Esophagus squamous epithelium (tissue), 5 donors: ENCODE measurements at regions not wholly inside any gene's neighbourhood (a gene's known extent, or its start where the extent isn't known, plus 50 kb on each side); places are given as distances from the start of the nearest gene placed in this dataset.

Experiments used
- DNase-seq: peaks from one replicate; lab custom pipeline; 2025; lab: John Stamatoyannopoulos, UW
- H3K27ac ChIP-seq, 4 donors: fragments of 200-600 bp; sonication (generic); one replicate each; pipeline ENCODE4 v1.5.1; 2016 to 2019; ENCODE audit warnings: mild to moderate bottlenecking in 1 of 4
- H3K27me3 ChIP-seq, 4 donors: fragments of 200-600 bp; sonication (generic); 1 replicate in 3 of 4; 2 replicates in 1 of 4; pipeline versions ENCODE4 v1.5.1 to v1.6.0; 2017 to 2021; ENCODE audit warnings: antibody characterized with exemption in 1 of 4
- H3K36me3 ChIP-seq, 3 donors: fragments of 200-600 bp; sonication (generic); one replicate each; pipeline ENCODE4 v1.5.1; 2016 to 2019
- H3K4me1 ChIP-seq, 3 donors: fragments of 200-600 bp; sonication (generic); one replicate each; pipeline ENCODE4 v1.5.1; 2017 to 2019
- H3K4me3 ChIP-seq, 4 donors: fragments of 200-600 bp; sonication (generic); 1 replicate in 3 of 4; 2 replicates in 1 of 4; pipeline ENCODE4 v1.5.1; 2016 to 2019; ENCODE audit warnings: mild to moderate bottlenecking in 2 of 4, moderate library complexity in 1 of 4
- H3K9me3 ChIP-seq, 3 donors: fragments of 200-600 bp; sonication (generic); one replicate each; pipeline ENCODE4 v1.5.1; 2016 to 2019
- POLR2A ChIP-seq, 4 donors: fragments of 450-650 bp; IDR thresholded peaks; one replicate each; pipeline ENCODE4 v1.6.1; 2017; ENCODE audit warnings: antibody characterized with exemption in 4 of 4, mild to moderate bottlenecking in 4 of 4, moderate library complexity in 3 of 4
- WGBS, 2 donors: methylation state at CpG; one replicate each; pipeline ENCODE4 v1.1.5; 2018; 5-methylcytosine and 5-hydroxymethylcytosine counted together
- intact Hi-C: fragments of 100-400 bp; cut with DNase I; formaldehyde crosslinking; loops from one replicate; pipeline ENCODE4 v1.15.0; 2022
- TF ChIP-seq, protein P1 (sequence below), 6 experiments: fragments of 450-650 bp in 4 of 6; fragments of 200-600 bp in 2 of 6; sonication (generic) in 2 of 6; IDR thresholded peaks; one replicate each; pipeline ENCODE4 v1.5.1; 2016 to 2019; ENCODE audit warnings: antibody characterized with exemption in 6 of 6, mild to moderate bottlenecking in 4 of 6, moderate library complexity in 4 of 6
- donor health status: DM: yes; HTN: yes; CAD: no.

DNA sequence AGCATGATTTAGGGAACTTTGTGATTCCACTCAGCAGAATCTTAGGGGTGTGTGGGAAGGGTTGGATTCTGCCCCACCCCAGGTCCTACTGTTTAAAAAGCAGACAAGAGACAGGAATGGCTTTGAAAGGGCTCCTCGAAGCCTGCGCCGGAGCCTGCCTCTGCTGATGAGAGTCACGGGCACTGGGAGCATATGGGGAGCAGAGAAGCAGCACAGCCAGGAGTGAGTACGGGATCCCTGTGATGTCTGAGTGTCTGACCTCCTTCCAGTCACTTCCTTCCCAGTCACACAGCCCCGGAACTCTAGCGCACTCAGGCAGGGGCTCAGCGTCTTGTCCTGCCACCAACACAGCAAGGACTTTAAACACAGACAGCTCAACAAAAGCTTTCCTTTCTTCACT is 514.9 kb upstream of the DPP6 start:
- no peak for DNase-seq
- TF ChIP-seq POLR2A (IDR thresholded peaks at IDR 0.05): no peak
- TF ChIP-seq, protein P1, sequence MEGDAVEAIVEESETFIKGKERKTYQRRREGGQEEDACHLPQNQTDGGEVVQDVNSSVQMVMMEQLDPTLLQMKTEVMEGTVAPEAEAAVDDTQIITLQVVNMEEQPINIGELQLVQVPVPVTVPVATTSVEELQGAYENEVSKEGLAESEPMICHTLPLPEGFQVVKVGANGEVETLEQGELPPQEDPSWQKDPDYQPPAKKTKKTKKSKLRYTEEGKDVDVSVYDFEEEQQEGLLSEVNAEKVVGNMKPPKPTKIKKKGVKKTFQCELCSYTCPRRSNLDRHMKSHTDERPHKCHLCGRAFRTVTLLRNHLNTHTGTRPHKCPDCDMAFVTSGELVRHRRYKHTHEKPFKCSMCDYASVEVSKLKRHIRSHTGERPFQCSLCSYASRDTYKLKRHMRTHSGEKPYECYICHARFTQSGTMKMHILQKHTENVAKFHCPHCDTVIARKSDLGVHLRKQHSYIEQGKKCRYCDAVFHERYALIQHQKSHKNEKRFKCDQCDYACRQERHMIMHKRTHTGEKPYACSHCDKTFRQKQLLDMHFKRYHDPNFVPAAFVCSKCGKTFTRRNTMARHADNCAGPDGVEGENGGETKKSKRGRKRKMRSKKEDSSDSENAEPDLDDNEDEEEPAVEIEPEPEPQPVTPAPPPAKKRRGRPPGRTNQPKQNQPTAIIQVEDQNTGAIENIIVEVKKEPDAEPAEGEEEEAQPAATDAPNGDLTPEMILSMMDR (IDR thresholded peaks at IDR 0.05): no peak
- intact Hi-C loops: no loop called here
- no peaks in the 10 kb centered on the region for H3K4me1 ChIP-seq
- H3K27me3 ChIP-seq: no peaks in the 10 kb centered on the region
- no peak overlapping the region for H3K4me3 ChIP-seq
- no peaks in the 10 kb centered on the region for H3K9me3 ChIP-seq
- 39 to 56% methylated on average over 4 to 8 of the region's 8 CpGs for WGBS, 2 donors
- H3K27ac ChIP-seq: no peak overlapping the region
- no peaks in the 10 kb centered on the region for H3K36me3 ChIP-seq

DNA sequence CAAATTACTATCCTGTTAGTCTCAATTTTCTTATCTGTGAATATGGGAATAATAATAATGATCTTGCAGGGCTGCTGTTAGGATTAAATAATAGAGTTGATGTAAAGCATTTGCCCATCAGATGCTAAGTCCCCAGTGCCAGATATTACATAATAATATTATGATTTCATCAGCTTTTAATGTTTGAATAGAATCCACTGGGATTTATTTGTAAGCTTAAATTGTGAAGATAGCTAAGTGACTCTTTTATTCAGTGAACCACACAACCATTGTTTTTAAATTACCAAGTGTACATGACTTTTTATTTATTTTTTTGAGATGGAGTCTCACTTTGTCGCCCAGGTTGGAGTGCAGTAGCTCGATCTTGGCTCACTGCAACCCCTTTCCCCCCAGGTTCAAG is 510.3 kb upstream of the DPP6 start:
- H3K4me1 ChIP-seq: no peaks in the 10 kb centered on the region
- TF ChIP-seq, protein P1 (IDR thresholded peaks at IDR 0.05): no peak
- no peak for TF ChIP-seq POLR2A (IDR thresholded peaks at IDR 0.05)
- no peak for DNase-seq
- H3K36me3 ChIP-seq: no peaks in the 10 kb centered on the region
- intact Hi-C loops: no loop called here
- H3K27ac ChIP-seq: no peak overlapping the region
- no peaks in the 10 kb centered on the region for H3K9me3 ChIP-seq
- WGBS, 2 donors: 58 to 78% methylated on average over 2 of the region's 2 CpGs
- H3K27me3 ChIP-seq: no peaks in the 10 kb centered on the region
- H3K4me3 ChIP-seq: no peak overlapping the region

- H3K27me3 ChIP-seq: no peaks in the 10 kb centered on the region
These were observed 509.0 kb upstream of the DPP6 start for GRCh38 chr7:153543232-153543631.

DNA sequence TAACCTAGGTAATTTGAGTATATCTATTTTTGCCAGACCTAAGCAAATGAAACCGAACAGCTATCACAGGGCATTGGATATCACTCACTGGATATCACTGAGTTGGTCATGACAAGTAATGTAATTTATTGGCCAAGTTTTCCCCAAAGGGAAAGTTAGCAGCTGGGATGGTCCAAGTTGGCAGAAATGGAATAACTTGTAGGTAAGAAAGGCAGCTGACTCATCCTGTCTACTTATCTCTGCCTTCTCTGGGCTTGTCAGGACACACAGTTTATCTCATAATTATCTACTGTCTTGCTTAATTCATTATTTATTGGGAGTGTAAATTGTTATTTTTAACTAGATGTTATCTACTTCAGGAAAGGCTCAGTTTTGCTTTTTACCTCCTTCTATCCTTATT is 502.0 kb upstream of the DPP6 start:
- no peak for TF ChIP-seq POLR2A (IDR thresholded peaks at IDR 0.05)
- TF ChIP-seq, protein P1 (IDR thresholded peaks at IDR 0.05): no peak
- 30 to 41% methylated on average over 1 of the region's 1 CpG for WGBS, 2 donors
- Histone ChIP-seq H3K27me3 (no peaks in the 10 kb centered on the region), H3K27ac (no peak overlapping the region), H3K4me3 (no peak overlapping the region), H3K9me3 (no peaks in the 10 kb centered on the region), H3K4me1 (no peaks in the 10 kb centered on the region), H3K36me3 (no peaks in the 10 kb centered on the region)
- intact Hi-C loops: no loop called here
- no peak for DNase-seq

More at GRCh38 chr7:153543232-153543631, 509.0 kb upstream of the DPP6 start:
- Histone ChIP-seq H3K36me3 (no peaks in the 10 kb centered on the region), H3K4me1 (no peaks in the 10 kb centered on the region), H3K4me3 (no peak overlapping the region), H3K27ac (no peak overlapping the region), H3K9me3 (no peaks in the 10 kb centered on the region)
- no peak for DNase-seq
- whole genome bisulfite sequencing, 2 donors: 78 to 83% methylated on average over 5 of the region's 5 CpGs
- intact Hi-C loops: no loop called here
- TF ChIP-seq POLR2A (IDR thresholded peaks at IDR 0.05): no peak
- TF ChIP-seq, protein P1 (IDR thresholded peaks at IDR 0.05): no peak

- no peaks in the 10 kb centered on the region for H3K4me1 ChIP-seq
- no peak overlapping the region for H3K4me3 ChIP-seq
- DNase-seq: no peak
- H3K9me3 ChIP-seq: peaks cover 0 to 11% (median 0%) of the 10 kb centered on the region in 3 donors
- 48 to 70% methylated on average over 6 of the region's 6 CpGs for WGBS, 2 donors
- H3K27ac ChIP-seq: no peak overlapping the region
- intact Hi-C loops: no loop called here
- TF ChIP-seq, protein P1 (IDR thresholded peaks at IDR 0.05): no peak
- TF ChIP-seq POLR2A (IDR thresholded peaks at IDR 0.05): no peak
- H3K36me3 ChIP-seq: no peaks in the 10 kb centered on the region
- H3K27me3 ChIP-seq: no peaks in the 10 kb centered on the region
These were observed 487.8 kb upstream of the DPP6 start for GRCh38 chr7:153564391-153564790.
